H1 (cell line): ENCODE measurements at regions not wholly inside any gene's neighbourhood (a gene's known extent, or its start where the extent isn't known, plus 50 kb on each side); places are given as distances from the start of the nearest gene placed in this dataset.

Source experiments
- BCL11A ChIP-seq, 2 experiments: IDR thresholded peaks; one replicate each; pipeline ENCODE4 v1.6.1; 2011; ENCODE audit warnings: low read depth in 2 of 2, low read length in 2 of 2, mild to moderate bottlenecking in 2 of 2
- BRCA1 ChIP-seq: IDR thresholded peaks from 2 replicates; pipeline ENCODE4 v1.6.1; 2012; ENCODE audit warnings: low read depth, low read length, improper control_type of control experiment
- CBX5 ChIP-seq: fragments of 300-800, 300-1000 bp; sonication (generic); IDR thresholded peaks from 2 replicates; pipeline ENCODE4 v1.7.1; 2016; ENCODE audit warnings: antibody characterized with exemption, low read length, low read depth
- EP300 ChIP-seq, 2 experiments: IDR thresholded peaks; 1 replicate in 1 of 2; 2 replicates in 1 of 2; pipeline ENCODE4 v1.6.1; 2011 to 2012; ENCODE audit warnings: low read depth in 2 of 2, low read length in 2 of 2, mild to moderate bottlenecking in 2 of 2, borderline replicate concordance in 1 of 2, inconsistent platforms in 1 of 2, moderate library complexity in 1 of 2
- NRF1 ChIP-seq: IDR thresholded peaks from 2 replicates; pipeline ENCODE4 v1.6.1; 2011; ENCODE audit warnings: mild to moderate bottlenecking, low read depth, low read length, improper control_type of control experiment
- SIX5 ChIP-seq: IDR thresholded peaks from 2 replicates; pipeline ENCODE4 v1.6.1; 2011; ENCODE audit warnings: mild to moderate bottlenecking, low read depth, low read length
- TAF7 ChIP-seq: optimal IDR thresholded peaks from 2 replicates; pipeline ENCODE3; 2011; ENCODE audit warnings: low read depth, mild to moderate bottlenecking, inconsistent platforms, low read length, moderate library complexity, borderline replicate concordance
- TF ChIP-seq, protein P1 (sequence below): IDR thresholded peaks from 2 replicates; pipeline ENCODE4 v1.6.1; 2011; ENCODE audit warnings: low read depth, mild to moderate bottlenecking, low read length; ENCODE audit not compliant: insufficient read depth

DNA sequence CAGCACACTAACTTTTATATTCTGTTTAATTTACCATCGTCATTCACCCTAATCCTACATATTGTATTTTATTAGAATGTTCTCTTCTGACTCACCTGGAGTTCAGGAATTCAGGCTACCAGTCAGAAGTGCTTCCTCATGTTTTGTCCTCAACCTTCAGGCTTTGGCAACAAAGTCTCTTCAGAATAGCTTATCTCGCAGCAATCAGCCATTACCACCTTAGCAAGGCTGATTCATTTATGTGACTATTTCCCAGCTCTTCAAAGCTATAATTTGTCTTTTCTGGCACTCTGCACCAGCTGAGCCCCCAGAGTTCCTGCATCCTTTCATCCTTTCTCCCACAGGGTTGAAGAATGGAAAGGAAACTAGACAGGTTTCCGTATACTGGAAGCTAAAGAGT, 365.5 kb upstream of the CDH18 start (continued):
- TF ChIP-seq NRF1 (no peak), SIX5 (no peak), CBX5 (no peak), BCL11A (IDR thresholded peaks at IDR 0.05; ENCODE audit: low read depth in 2 of 2, low read length in 2 of 2) (no peak), EP300 (IDR thresholded peaks at IDR 0.05; ENCODE audit: borderline replicate concordance in 1 of 2, low read depth in 2 of 2, low read length in 2 of 2) (no peak), TAF7 (no peak), BRCA1 (no peak)
- TF ChIP-seq, protein P1, sequence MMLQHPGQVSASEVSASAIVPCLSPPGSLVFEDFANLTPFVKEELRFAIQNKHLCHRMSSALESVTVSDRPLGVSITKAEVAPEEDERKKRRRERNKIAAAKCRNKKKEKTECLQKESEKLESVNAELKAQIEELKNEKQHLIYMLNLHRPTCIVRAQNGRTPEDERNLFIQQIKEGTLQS: no peak
